Stimulated activated CD8-positive, alpha-beta memory T cell treated with anti-CD3 and anti-CD28 coated beads, Interleukin-4, amount 100 ng/mL, for 4 hours (primary cell): ENCODE measurements at regions not wholly inside any gene's neighbourhood (a gene's known extent, or its start where the extent isn't known, plus 50 kb on each side); places are given as distances from the start of the nearest gene placed in this dataset.
"Not testable (repeated sequence)": the region's sequence is repeated elsewhere in the genome, so short reads cannot be mapped to it uniquely, and the experiment has no call there.

Source experiments
- DNase-seq, 2 donors: peaks; one replicate each; pipeline ENCODE4 v3.0.0-alpha.2; 2020; ENCODE audit warnings: low read depth in 2 of 2, low spot score in 1 of 2

- DNase-seq, result no peak
Observed at GRCh38 chr20:16863303-16863702, 115.1 kb downstream of the OTOR start.

GRCh38 chr20:16864069-16864468 lies 115.9 kb downstream of the OTOR start:
- no peak for DNase-seq

- no peak for DNase-seq
Observed at GRCh38 chr20:16864963-16865362, 116.8 kb downstream of the OTOR start.

- DNase-seq, result no peak
Observed at GRCh38 chr20:16865406-16865805, 117.2 kb downstream of the OTOR start.

- not testable (repeated sequence) for DNase-seq
Observed at GRCh38 chr20:16873124-16873523, 125.0 kb downstream of the OTOR start.

- DNase-seq, result no peak
Observed at GRCh38 chr20:16877053-16877554, 128.9 kb downstream of the OTOR start.

- DNase-seq, result no peak
Observed at GRCh38 chr20:16885746-16886145, 137.6 kb downstream of the OTOR start.

- DNase-seq, result no peak
Observed at GRCh38 chr20:16898433-16898832, 150.3 kb downstream of the OTOR start.

- no peak for DNase-seq
Observed at GRCh38 chr20:16902662-16903061, 154.5 kb downstream of the OTOR start.

GRCh38 chr20:16904751-16905150 lies 156.6 kb downstream of the OTOR start:
- no peak for DNase-seq

GRCh38 chr20:16914277-16914676 lies 166.1 kb downstream of the OTOR start:
- DNase-seq, result no peak

GRCh38 chr20:16916165-16916564 lies 168.0 kb downstream of the OTOR start:
- no peak for DNase-seq

GRCh38 chr20:16917636-16918035 lies 169.5 kb downstream of the OTOR start:
- DNase-seq, result no peak

GRCh38 chr20:16918366-16918765 lies 170.2 kb downstream of the OTOR start:
- DNase-seq, result no peak

GRCh38 chr20:16919841-16920240 lies 171.7 kb downstream of the OTOR start:
- no peak for DNase-seq

GRCh38 chr20:16922834-16923233 lies 174.7 kb downstream of the OTOR start:
- no peak for DNase-seq

GRCh38 chr20:16926626-16927430 lies 178.7 kb downstream of the OTOR start:
- DNase-seq, result no peak

- no peak for DNase-seq
Observed at GRCh38 chr20:16929756-16930155, 181.6 kb downstream of the OTOR start.

- no peak for DNase-seq
Observed at GRCh38 chr20:16930656-16931055, 182.5 kb downstream of the OTOR start.

- DNase-seq, result no peak
Observed at GRCh38 chr20:16939051-16939450, 190.9 kb downstream of the OTOR start.

GRCh38 chr20:16940701-16941100 lies 192.5 kb downstream of the OTOR start:
- DNase-seq, result no peak

- DNase-seq, result no peak
Observed at GRCh38 chr20:16942051-16942450, 193.9 kb downstream of the OTOR start.

- DNase-seq, result no peak
Observed at GRCh38 chr20:16942756-16943155, 194.6 kb downstream of the OTOR start.
